A172 (cell line): ENCODE measurements at regions not wholly inside any gene's neighbourhood (a gene's known extent, or its start where the extent isn't known, plus 50 kb on each side); places are given as distances from the start of the nearest gene placed in this dataset.

Source experiments
- DNase-seq: peaks from one replicate; pipeline ENCODE4 v3.0.0-alpha.2; 2015; ENCODE audit warnings: low spot score

- DNase-seq, result no peak
Measured at GRCh38 chr1:78359666-78360065, 131.1 kb upstream of the PTGFR start.

- DNase-seq, result no peak
Measured at GRCh38 chr1:78360584-78360983, 130.2 kb upstream of the PTGFR start.

GRCh38 chr1:78367700-78368099 lies 123.1 kb upstream of the PTGFR start:
- DNase-seq, result no peak

- DNase-seq, result no peak
Measured at GRCh38 chr1:78369546-78369945, 121.2 kb upstream of the PTGFR start.

- no peak for DNase-seq
Measured at GRCh38 chr1:78370356-78370755, 120.4 kb upstream of the PTGFR start.

GRCh38 chr1:78370779-78371482 lies 119.8 kb upstream of the PTGFR start:
- DNase-seq, result no peak

GRCh38 chr1:78373676-78374075 lies 117.1 kb upstream of the PTGFR start:
- DNase-seq, result no peak

- DNase-seq, result no peak
Measured at GRCh38 chr1:78375996-78376395, 114.8 kb upstream of the PTGFR start.

GRCh38 chr1:78377356-78377928 lies 113.3 kb upstream of the PTGFR start:
- no peak for DNase-seq

GRCh38 chr1:78383923-78384322 lies 106.9 kb upstream of the PTGFR start:
- DNase-seq, result no peak

GRCh38 chr1:78385744-78386462 lies 104.9 kb upstream of the PTGFR start:
- no peak for DNase-seq

GRCh38 chr1:78387201-78387600 lies 103.6 kb upstream of the PTGFR start:
- no peak for DNase-seq

GRCh38 chr1:78387871-78388270 lies 102.9 kb upstream of the PTGFR start:
- no peak for DNase-seq

GRCh38 chr1:78388275-78388674 lies 102.5 kb upstream of the PTGFR start:
- no peak for DNase-seq

- DNase-seq, result no peak
Measured at GRCh38 chr1:78401148-78401547, 89.6 kb upstream of the PTGFR start.

- no peak for DNase-seq
Measured at GRCh38 chr1:78408192-78408591, 82.6 kb upstream of the PTGFR start.

- no peak for DNase-seq
Measured at GRCh38 chr1:78408810-78409209, 82.0 kb upstream of the PTGFR start.

GRCh38 chr1:78410643-78411042 lies 80.1 kb upstream of the PTGFR start:
- no peak for DNase-seq

- no peak for DNase-seq
Measured at GRCh38 chr1:78411707-78412106, 79.1 kb upstream of the PTGFR start.

GRCh38 chr1:78415165-78415564 lies 75.6 kb upstream of the PTGFR start:
- DNase-seq, result no peak

GRCh38 chr1:78419309-78419708 lies 71.5 kb upstream of the PTGFR start:
- no peak for DNase-seq

- DNase-seq, result no peak
Measured at GRCh38 chr1:78420181-78420580, 70.6 kb upstream of the PTGFR start.

- no peak for DNase-seq
Measured at GRCh38 chr1:78420688-78421087, 70.1 kb upstream of the PTGFR start.
